HG03558 (cell line): ENCODE measurements at regions not wholly inside any gene's neighbourhood (a gene's known extent, or its start where the extent isn't known, plus 50 kb on each side); places are given as distances from the start of the nearest gene placed in this dataset.

Experiments
- ATAC-seq: cut with Tn5 transposase; IDR thresholded peaks from one replicate; pipeline ENCODE4 v1.9.1; 2021; ENCODE audit warnings: moderate number of reproducible peaks; ENCODE audit not compliant: unreplicated experiment; ENCODE audit errors: extremely low read depth

- ATAC-seq = no peak
Observed at GRCh38 chr9:106669835-106670234, 193.1 kb upstream of the ZNF462 start.

GRCh38 chr9:106670418-106670817 lies 192.5 kb upstream of the ZNF462 start:
- no peak for ATAC-seq

GRCh38 chr9:106675780-106676179 lies 187.2 kb upstream of the ZNF462 start:
- no peak for ATAC-seq

- ATAC-seq = no peak
Observed at GRCh38 chr9:106677374-106677773, 185.6 kb upstream of the ZNF462 start.

GRCh38 chr9:106677830-106678229 lies 185.1 kb upstream of the ZNF462 start:
- no peak for ATAC-seq

- no peak for ATAC-seq
Observed at GRCh38 chr9:106678273-106678672, 184.7 kb upstream of the ZNF462 start.

GRCh38 chr9:106682420-106682819 lies 180.5 kb upstream of the ZNF462 start:
- no peak for ATAC-seq

- no peak for ATAC-seq
Observed at GRCh38 chr9:106683454-106683853, 179.5 kb upstream of the ZNF462 start.

- no peak for ATAC-seq
Observed at GRCh38 chr9:106684940-106685695, 177.8 kb upstream of the ZNF462 start.

DNA sequence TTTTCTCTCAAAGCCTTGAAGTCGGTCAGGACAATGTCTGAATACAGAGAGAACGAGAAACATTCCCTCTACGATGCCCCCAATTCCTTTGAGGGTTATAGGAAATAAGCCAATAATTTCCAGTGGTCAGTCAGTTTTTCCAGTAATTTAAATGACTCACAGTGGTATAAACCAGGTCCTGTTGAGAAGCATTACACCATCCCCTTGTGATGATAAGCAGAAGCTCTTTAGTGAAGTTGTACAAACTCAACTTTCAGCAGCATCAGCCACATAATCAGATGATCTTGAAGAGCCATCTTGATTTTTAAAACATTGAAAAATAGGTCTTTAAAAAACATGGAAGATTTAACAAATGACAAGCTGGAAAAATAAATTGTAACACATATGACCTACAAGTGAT lies 173.9 kb upstream of the ZNF462 start:
- no peak for ATAC-seq

GRCh38 chr9:106691627-106692026 lies 171.3 kb upstream of the ZNF462 start:
- ATAC-seq = no peak

- no peak for ATAC-seq
Observed at GRCh38 chr9:106693558-106693957, 169.4 kb upstream of the ZNF462 start.

DNA sequence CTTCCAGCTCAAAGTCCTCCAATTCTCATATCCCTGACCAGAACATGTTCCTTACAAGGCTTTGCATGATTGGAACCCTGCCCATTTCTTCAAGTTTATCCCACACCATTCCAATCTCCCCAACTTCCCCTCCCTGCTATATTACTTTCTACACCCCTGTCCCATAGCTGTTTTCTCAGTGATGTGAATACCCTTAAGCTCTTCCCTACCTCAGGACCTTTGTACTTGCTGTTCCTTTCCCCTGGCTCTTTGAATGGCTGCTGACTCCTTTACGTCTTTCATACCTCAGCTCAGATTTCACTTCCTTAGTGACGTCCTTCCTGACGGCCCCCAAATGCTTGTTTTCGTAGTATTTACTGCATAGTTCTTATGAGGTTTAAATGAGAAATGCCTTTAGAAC lies 166.2 kb upstream of the ZNF462 start:
- no peak for ATAC-seq

DNA sequence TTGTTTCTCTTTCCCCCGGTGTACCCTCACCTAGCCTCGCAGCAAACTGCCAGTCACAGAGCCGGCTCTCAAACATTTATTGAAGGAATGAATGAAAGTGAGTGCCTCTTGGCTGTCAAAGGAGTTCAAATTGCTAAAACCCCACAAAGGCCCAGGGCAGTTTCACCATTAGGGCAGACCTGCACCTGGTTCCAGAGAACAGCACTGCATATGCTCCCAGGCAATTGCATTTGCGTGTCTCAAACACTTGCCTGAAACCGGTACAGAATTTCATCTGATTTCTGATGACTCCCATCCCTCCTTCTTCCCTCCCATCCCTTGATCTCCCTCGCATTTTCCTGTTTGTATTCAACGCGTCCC lies 165.6 kb upstream of the ZNF462 start:
- ATAC-seq = no peak

GRCh38 chr9:106697750-106698502 lies 165.0 kb upstream of the ZNF462 start:
- ATAC-seq = no peak

DNA sequence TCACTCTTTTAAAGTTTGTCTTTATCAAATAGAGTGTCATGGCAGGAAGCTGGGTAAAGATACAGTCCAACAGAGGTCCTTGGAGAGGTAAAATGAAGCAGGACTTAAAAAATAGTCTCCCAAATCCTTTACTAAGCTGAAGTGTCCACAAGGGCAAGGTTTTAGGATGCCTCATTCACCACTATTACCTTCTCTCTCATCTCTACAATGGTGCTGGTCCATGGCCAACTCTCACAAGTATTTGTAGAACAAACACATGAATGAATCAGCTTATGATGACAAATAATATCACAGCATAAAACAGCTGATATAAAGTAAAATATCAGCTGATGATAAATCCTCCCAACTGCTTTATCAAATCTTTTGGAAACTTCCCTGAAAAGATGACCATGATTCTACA lies 162.3 kb upstream of the ZNF462 start:
- ATAC-seq = no peak

GRCh38 chr9:106701611-106702010 lies 161.4 kb upstream of the ZNF462 start:
- ATAC-seq = no peak

GRCh38 chr9:106704056-106704615 lies 158.8 kb upstream of the ZNF462 start:
- ATAC-seq = no peak

DNA sequence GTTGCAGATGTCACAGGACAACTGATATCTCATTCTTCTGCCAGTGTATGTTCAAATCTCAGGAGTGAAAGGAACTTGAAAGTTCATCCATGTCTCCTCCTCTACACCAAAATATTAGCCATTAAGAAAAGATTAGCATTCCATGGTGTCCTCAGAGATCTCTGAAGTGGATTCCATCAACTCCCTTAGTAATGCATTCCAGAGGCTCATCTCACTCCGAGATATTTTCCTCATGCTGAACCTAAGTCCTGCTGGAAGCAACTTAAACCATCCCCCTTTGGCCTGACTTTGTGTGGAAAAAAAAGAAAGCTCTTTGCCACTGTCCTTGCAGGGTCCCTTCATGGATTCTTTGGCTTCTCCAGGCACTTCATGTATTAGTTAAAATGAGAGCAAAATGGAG lies 155.7 kb upstream of the ZNF462 start:
- ATAC-seq = no peak

GRCh38 chr9:106707738-106708474 lies 155.1 kb upstream of the ZNF462 start:
- ATAC-seq = no peak
